ENCODE measurements at regions not wholly inside any gene's neighbourhood (a gene's known extent, or its start where the extent isn't known, plus 50 kb on each side); places are given as distances from the start of the nearest gene placed in this dataset.

DNA sequence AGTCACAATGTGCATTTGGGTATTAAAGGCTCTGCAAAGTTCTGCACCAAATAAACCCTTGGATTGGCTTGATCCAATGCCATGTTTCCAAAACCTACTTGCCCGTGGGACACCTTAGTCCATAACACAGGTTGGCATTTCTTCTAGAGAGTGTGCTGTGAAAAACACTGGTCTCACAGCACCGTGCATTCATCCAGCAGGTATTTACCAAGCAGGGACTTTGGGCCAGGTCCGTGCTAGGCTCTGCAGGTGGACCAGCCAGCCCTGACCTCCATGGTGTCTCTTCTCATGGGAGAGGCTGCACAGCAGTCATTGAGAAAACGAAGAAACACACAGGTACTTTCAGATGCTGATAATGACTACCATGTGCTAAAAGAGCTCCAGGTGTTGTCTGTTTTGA lies 112.6 kb downstream of the CDH26 start:
- TF ChIP-seq, protein P1, sequence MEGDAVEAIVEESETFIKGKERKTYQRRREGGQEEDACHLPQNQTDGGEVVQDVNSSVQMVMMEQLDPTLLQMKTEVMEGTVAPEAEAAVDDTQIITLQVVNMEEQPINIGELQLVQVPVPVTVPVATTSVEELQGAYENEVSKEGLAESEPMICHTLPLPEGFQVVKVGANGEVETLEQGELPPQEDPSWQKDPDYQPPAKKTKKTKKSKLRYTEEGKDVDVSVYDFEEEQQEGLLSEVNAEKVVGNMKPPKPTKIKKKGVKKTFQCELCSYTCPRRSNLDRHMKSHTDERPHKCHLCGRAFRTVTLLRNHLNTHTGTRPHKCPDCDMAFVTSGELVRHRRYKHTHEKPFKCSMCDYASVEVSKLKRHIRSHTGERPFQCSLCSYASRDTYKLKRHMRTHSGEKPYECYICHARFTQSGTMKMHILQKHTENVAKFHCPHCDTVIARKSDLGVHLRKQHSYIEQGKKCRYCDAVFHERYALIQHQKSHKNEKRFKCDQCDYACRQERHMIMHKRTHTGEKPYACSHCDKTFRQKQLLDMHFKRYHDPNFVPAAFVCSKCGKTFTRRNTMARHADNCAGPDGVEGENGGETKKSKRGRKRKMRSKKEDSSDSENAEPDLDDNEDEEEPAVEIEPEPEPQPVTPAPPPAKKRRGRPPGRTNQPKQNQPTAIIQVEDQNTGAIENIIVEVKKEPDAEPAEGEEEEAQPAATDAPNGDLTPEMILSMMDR (IDR thresholded peaks at IDR 0.05) = no peak
- no peak overlapping the region for H3K4me3 ChIP-seq (ENCODE audit: low read depth in 1 of 2, low read length in 1 of 2)
- no peaks in the 10 kb centered on the region for H3K9me3 ChIP-seq
- H3K4me1 ChIP-seq (ENCODE audit: control insufficient read depth in 1 of 2, insufficient read depth in 1 of 2, low read depth in 1 of 2, low read length in 1 of 2) = no peaks in the 10 kb centered on the region
- H3K27me3 ChIP-seq = no peaks in the 10 kb centered on the region
- H3K36me3 ChIP-seq = peaks cover 6% of the 10 kb centered on the region
- no peak overlapping the region for H3K27ac ChIP-seq

DNA sequence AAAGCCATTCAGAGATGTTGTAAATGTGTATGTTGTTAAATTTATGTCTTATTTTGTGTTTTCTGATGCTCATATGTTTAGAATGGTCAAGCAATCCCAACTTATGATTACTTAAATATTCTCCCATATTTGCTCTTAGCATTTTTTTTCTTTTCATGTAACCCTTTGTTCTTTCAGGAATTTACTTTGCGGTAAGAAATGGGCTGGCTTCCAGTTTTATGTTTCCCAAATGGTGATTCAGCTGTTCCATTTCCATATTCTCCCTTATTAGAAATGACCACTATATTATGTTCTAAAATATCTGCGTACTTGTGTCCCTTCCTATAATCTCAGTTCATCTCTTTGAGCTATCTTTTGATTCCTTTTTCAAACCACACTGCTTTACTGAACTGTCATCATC lies 113.7 kb downstream of the CDH26 start:
- H3K9me3 ChIP-seq = no peaks in the 10 kb centered on the region
- peaks cover 6% of the 10 kb centered on the region for H3K36me3 ChIP-seq
- no peaks in the 10 kb centered on the region for H3K4me1 ChIP-seq (ENCODE audit: control insufficient read depth in 1 of 2, insufficient read depth in 1 of 2, low read depth in 1 of 2, low read length in 1 of 2)
- H3K4me3 ChIP-seq (ENCODE audit: low read depth in 1 of 2, low read length in 1 of 2) = no peak overlapping the region
- H3K27ac ChIP-seq = no peak overlapping the region
- TF ChIP-seq, protein P1 (IDR thresholded peaks at IDR 0.05) = no peak
- no peaks in the 10 kb centered on the region for H3K27me3 ChIP-seq

DNA sequence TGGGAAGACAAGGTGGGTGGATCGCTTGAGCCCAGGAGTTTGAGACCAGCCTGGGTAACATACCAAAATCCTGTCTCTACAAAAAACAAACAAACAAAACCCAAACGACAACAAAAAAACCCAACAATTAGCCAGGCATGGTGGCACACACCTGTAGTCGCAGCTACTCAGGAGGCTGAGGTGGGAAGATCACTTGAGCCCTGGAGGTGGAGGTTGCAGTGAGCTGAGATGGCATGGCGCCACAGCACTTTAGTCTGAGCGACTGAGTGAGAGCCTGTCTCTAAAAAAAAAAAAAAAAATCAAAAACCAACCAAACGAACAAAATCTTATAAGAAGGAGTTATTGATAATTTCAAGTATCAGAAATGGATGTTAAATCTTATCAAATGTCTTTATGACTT lies 114.9 kb downstream of the CDH26 start:
- TF ChIP-seq, protein P1 (IDR thresholded peaks at IDR 0.05) = no peak
- H3K27ac ChIP-seq = no peak overlapping the region
- peaks cover 7 to 11% of the 10 kb centered on the region in 2 experiments for H3K4me1 ChIP-seq (ENCODE audit: control insufficient read depth in 1 of 2, insufficient read depth in 1 of 2, low read depth in 1 of 2, low read length in 1 of 2)
- peaks cover 6% of the 10 kb centered on the region for H3K36me3 ChIP-seq
- H3K27me3 ChIP-seq = no peaks in the 10 kb centered on the region
- H3K4me3 ChIP-seq (ENCODE audit: low read depth in 1 of 2, low read length in 1 of 2) = no peak overlapping the region
- no peaks in the 10 kb centered on the region for H3K9me3 ChIP-seq

DNA sequence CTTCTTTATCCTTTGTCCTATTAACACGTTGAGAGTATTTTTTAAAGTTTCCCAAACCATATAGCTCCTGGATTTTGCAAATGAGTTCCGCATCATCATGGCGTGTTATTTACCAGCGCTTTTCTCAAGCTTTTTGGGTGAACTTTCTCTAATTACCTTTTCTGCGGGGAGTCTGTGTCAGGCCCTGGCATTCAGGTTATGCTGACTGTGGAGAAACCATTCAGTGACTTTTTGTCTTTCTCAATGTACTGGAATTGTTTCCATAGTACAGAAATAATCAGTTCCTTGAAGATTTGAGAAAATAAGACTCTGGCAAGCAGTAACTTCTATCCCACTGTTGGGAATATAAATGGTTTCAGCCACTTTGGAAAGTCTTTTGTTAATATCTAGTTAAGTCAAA lies 115.3 kb downstream of the CDH26 start:
- Histone ChIP-seq H3K4me1 (ENCODE audit: control insufficient read depth in 1 of 2, insufficient read depth in 1 of 2, low read depth in 1 of 2, low read length in 1 of 2) (peaks cover 12 to 15% of the 10 kb centered on the region in 2 experiments), H3K9me3 (no peaks in the 10 kb centered on the region), H3K36me3 (peaks cover 6% of the 10 kb centered on the region), H3K27me3 (no peaks in the 10 kb centered on the region), H3K27ac (no peak overlapping the region), H3K4me3 (ENCODE audit: low read depth in 1 of 2, low read length in 1 of 2) (no peak overlapping the region)
- TF ChIP-seq, protein P1 (IDR thresholded peaks at IDR 0.05) = no peak

DNA sequence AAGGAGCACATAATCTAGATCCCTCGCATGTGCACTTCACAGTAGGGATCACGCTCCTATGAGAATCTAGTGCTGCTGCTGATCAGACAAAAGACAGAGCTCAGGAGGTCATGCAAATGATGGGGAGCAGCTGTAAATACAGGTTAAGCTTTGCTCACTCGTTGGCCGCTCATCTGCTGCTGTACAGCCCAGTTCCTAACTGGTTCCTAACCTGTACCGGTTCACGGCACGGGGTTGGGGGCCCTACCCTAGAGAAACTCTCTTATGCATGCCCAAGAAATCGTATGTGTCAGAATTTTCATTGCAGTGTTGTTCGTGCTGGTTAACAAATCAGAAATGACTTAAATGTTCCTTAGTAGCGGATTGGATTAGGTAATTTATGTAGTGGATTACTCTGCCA lies 116.1 kb downstream of the CDH26 start:
- H3K9me3 ChIP-seq = no peaks in the 10 kb centered on the region
- H3K36me3 ChIP-seq = peaks cover 6% of the 10 kb centered on the region
- TF ChIP-seq, protein P1 (IDR thresholded peaks at IDR 0.05) = no peak
- peaks cover 19 to 23% of the 10 kb centered on the region in 2 experiments for H3K4me1 ChIP-seq (ENCODE audit: control insufficient read depth in 1 of 2, insufficient read depth in 1 of 2, low read depth in 1 of 2, low read length in 1 of 2)
- no peaks in the 10 kb centered on the region for H3K27me3 ChIP-seq
- no peak overlapping the region for H3K4me3 ChIP-seq (ENCODE audit: low read depth in 1 of 2, low read length in 1 of 2)
- H3K27ac ChIP-seq = no peak overlapping the region
